GM18519 (cell line): ENCODE measurements at regions not wholly inside any gene's neighbourhood (a gene's known extent, or its start where the extent isn't known, plus 50 kb on each side); places are given as distances from the start of the nearest gene placed in this dataset.

Source experiments
- ATAC-seq: cut with Tn5 transposase; IDR thresholded peaks from one replicate; pipeline ENCODE4 v1.9.1; 2021; ENCODE audit warnings: mild to moderate bottlenecking, moderate library complexity; ENCODE audit not compliant: unreplicated experiment, low FRiP score

- ATAC-seq: no peak
Observed at GRCh38 chr9:28661853-28662252, 1088.6 kb upstream of the C9orf72 start.

- ATAC-seq: no peak
Observed at GRCh38 chr9:28662675-28663074, 1089.4 kb upstream of the C9orf72 start.

- no peak for ATAC-seq
Observed at GRCh38 chr9:28668158-28668557, 1094.9 kb upstream of the C9orf72 start.

GRCh38 chr9:28671000-28671399 is 1097.7 kb upstream of the C9orf72 start:
- no peak for ATAC-seq

- ATAC-seq: no peak
Observed at GRCh38 chr9:28678097-28678496, 1104.8 kb upstream of the C9orf72 start.

GRCh38 chr9:28688172-28688571 is 1114.9 kb upstream of the C9orf72 start:
- no peak for ATAC-seq

GRCh38 chr9:28692012-28692411 is 1118.7 kb upstream of the C9orf72 start:
- ATAC-seq: no peak

- ATAC-seq: no peak
Observed at GRCh38 chr9:28696960-28697359, 1123.7 kb upstream of the C9orf72 start.

- ATAC-seq: no peak
Observed at GRCh38 chr9:28699632-28700031, 1126.4 kb upstream of the C9orf72 start.

- ATAC-seq: no peak
Observed at GRCh38 chr9:28707616-28708015, 1134.3 kb upstream of the C9orf72 start.

- ATAC-seq: no peak
Observed at GRCh38 chr9:28714188-28714587, 1140.9 kb upstream of the C9orf72 start.

GRCh38 chr9:28718226-28718625 is 1144.9 kb upstream of the C9orf72 start:
- no peak for ATAC-seq

- no peak for ATAC-seq
Observed at GRCh38 chr9:28720746-28721145, 1147.5 kb upstream of the C9orf72 start.

- ATAC-seq: no peak
Observed at GRCh38 chr9:28730111-28730510, 1156.8 kb upstream of the C9orf72 start.

GRCh38 chr9:28735738-28736342 is 1162.6 kb upstream of the C9orf72 start:
- no peak for ATAC-seq

- no peak for ATAC-seq
Observed at GRCh38 chr9:28741459-28741858, 1168.2 kb upstream of the C9orf72 start.

- no peak for ATAC-seq
Observed at GRCh38 chr9:28747351-28747985, 1174.2 kb upstream of the C9orf72 start.

GRCh38 chr9:28750136-28750535 is 1176.9 kb upstream of the C9orf72 start:
- ATAC-seq: no peak

GRCh38 chr9:28758341-28758740 is 1185.1 kb upstream of the C9orf72 start:
- no peak for ATAC-seq

- no peak for ATAC-seq
Observed at GRCh38 chr9:28758971-28759370, 1185.7 kb upstream of the C9orf72 start.

- ATAC-seq: no peak
Observed at GRCh38 chr9:28762167-28762566, 1188.9 kb upstream of the C9orf72 start.

- no peak for ATAC-seq
Observed at GRCh38 chr9:28764532-28764931, 1191.3 kb upstream of the C9orf72 start.
